HepG2 (cell line): ENCODE measurements at regions not wholly inside any gene's neighbourhood (a gene's known extent, or its start where the extent isn't known, plus 50 kb on each side); places are given as distances from the start of the nearest gene placed in this dataset.
A peak's percentile ranks its signal among the peaks of the same experiment; 100 is the strongest.

Experiments
- AGO1 ChIP-seq: fragments of 200-400 bp; formaldehyde crosslinking; IDR thresholded peaks from 2 replicates; pipeline ENCODE4 v1.6.1; 2017; ENCODE audit warnings: mild to moderate bottlenecking, low read depth, low read length, moderate library complexity; ENCODE audit not compliant: poor library complexity, severe bottlenecking
- ATF6 ChIP-seq: sonication (generic); formaldehyde crosslinking; conservative IDR thresholded peaks from 2 replicates; pipeline ENCODE4 v1.4.0; 2020; ENCODE audit warnings: missing genetic modification reagents
- ATF7 ChIP-seq, 2 experiments: fragments of 450-650 bp in 1 of 2; sonication (generic) in 1 of 2; formaldehyde crosslinking in 1 of 2; IDR thresholded peaks; 2 replicates each; pipeline versions ENCODE4 v1.4.0 to v1.6.1; 2016 to 2020; ENCODE audit warnings: antibody characterized with exemption in 1 of 2, mild to moderate bottlenecking in 1 of 2, missing genetic modification reagents in 1 of 2
- CREB1 ChIP-seq, 2 experiments: fragments of 450-650 bp in 1 of 2; IDR thresholded peaks; 2 replicates each; pipeline ENCODE4 v1.6.1; 2016 to 2017; ENCODE audit warnings: control low read depth in 1 of 2, mild to moderate bottlenecking in 1 of 2, missing compliant biosample characterization in 1 of 2, missing genetic modification characterization in 1 of 2
- FOXO1 ChIP-seq: sonication (generic); formaldehyde crosslinking; IDR thresholded peaks from 2 replicates; pipeline ENCODE4 v1.4.0; 2020; ENCODE audit warnings: missing genetic modification reagents
- KAT7 ChIP-seq: IDR thresholded peaks from 2 replicates; pipeline ENCODE4 v1.6.1; 2018; ENCODE audit warnings: borderline replicate concordance, missing compliant biosample characterization
- MAFF ChIP-seq: IDR thresholded peaks from 2 replicates; pipeline ENCODE4 v1.6.1; 2011; ENCODE audit warnings: low read depth, low read length, improper control_type of control experiment
- MAFK ChIP-seq, 2 experiments: IDR thresholded peaks in 1 of 2; conservative IDR thresholded peaks in 1 of 2; 2 replicates each; pipeline ENCODE4 v1.6.1; 2011; ENCODE audit warnings: improper control_type of control experiment in 2 of 2, low read length in 2 of 2
- MTA1 ChIP-seq: sonication (generic); formaldehyde crosslinking; IDR thresholded peaks from 2 replicates; pipeline ENCODE4 v1.4.0; 2020; ENCODE audit warnings: missing genetic modification reagents, mild to moderate bottlenecking, borderline replicate concordance
- REST ChIP-seq, 2 experiments: IDR thresholded peaks; 2 replicates each; pipeline ENCODE4 v1.6.1; 2011 to 2012; ENCODE audit warnings: low read length in 2 of 2, borderline replicate concordance in 1 of 2, low read depth in 1 of 2, mild to moderate bottlenecking in 1 of 2, moderate library complexity in 1 of 2
- SNRNP70 ChIP-seq: fragments of 200-400 bp; formaldehyde crosslinking; IDR thresholded peaks from 2 replicates; pipeline ENCODE4 v1.6.1; 2017; ENCODE audit warnings: mild to moderate bottlenecking, low read depth, low read length, moderate library complexity
- SSRP1 ChIP-seq: IDR thresholded peaks from 2 replicates; pipeline ENCODE4 v1.6.1; 2016; ENCODE audit warnings: control low read depth
- ZNF10 ChIP-seq: sonication (generic); formaldehyde crosslinking; IDR thresholded peaks from 2 replicates; pipeline ENCODE4 v1.4.0; 2020; ENCODE audit warnings: mild to moderate bottlenecking, low read depth, missing genetic modification reagents, borderline replicate concordance
- ZNF264 ChIP-seq: sonication (generic); formaldehyde crosslinking; IDR thresholded peaks from 2 replicates; pipeline ENCODE4 v1.4.0; 2020; ENCODE audit warnings: missing genetic modification reagents
- ZNF280D ChIP-seq: sonication (generic); formaldehyde crosslinking; IDR thresholded peaks from 2 replicates; pipeline ENCODE4 v1.5.1; 2020; ENCODE audit warnings: mild to moderate bottlenecking, missing genetic modification reagents
- ZNF496 ChIP-seq: sonication (generic); formaldehyde crosslinking; IDR thresholded peaks from 2 replicates; pipeline ENCODE4 v1.8.1; 2023; ENCODE audit warnings: mild to moderate bottlenecking, moderate library complexity, missing genetic modification reagents; ENCODE audit not compliant: insufficient replicate concordance
- ZNF792 ChIP-seq: IDR thresholded peaks from 2 replicates; pipeline ENCODE4 v1.6.1; 2016
- TF ChIP-seq, protein P1 (sequence below): sonication (generic); formaldehyde crosslinking; IDR thresholded peaks from 2 replicates; pipeline ENCODE4 v1.4.0; 2020; ENCODE audit warnings: missing genetic modification reagents

- no peak for TF ChIP-seq REST (IDR thresholded peaks at IDR 0.05; ENCODE audit: borderline replicate concordance in 1 of 2, low read depth in 1 of 2, low read length in 2 of 2)
- TF ChIP-seq ATF7 (IDR thresholded peaks at IDR 0.05) = peak; percentile 85
- no peak for TF ChIP-seq ATF7 (CRISPR knock-in tag; IDR thresholded peaks at IDR 0.05)
- TF ChIP-seq SNRNP70 = no peak
- TF ChIP-seq, protein P1, sequence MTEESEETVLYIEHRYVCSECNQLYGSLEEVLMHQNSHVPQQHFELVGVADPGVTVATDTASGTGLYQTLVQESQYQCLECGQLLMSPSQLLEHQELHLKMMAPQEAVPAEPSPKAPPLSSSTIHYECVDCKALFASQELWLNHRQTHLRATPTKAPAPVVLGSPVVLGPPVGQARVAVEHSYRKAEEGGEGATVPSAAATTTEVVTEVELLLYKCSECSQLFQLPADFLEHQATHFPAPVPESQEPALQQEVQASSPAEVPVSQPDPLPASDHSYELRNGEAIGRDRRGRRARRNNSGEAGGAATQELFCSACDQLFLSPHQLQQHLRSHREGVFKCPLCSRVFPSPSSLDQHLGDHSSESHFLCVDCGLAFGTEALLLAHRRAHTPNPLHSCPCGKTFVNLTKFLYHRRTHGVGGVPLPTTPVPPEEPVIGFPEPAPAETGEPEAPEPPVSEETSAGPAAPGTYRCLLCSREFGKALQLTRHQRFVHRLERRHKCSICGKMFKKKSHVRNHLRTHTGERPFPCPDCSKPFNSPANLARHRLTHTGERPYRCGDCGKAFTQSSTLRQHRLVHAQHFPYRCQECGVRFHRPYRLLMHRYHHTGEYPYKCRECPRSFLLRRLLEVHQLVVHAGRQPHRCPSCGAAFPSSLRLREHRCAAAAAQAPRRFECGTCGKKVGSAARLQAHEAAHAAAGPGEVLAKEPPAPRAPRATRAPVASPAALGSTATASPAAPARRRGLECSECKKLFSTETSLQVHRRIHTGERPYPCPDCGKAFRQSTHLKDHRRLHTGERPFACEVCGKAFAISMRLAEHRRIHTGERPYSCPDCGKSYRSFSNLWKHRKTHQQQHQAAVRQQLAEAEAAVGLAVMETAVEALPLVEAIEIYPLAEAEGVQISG (CRISPR knock-in tag) = no peak
- no peak for TF ChIP-seq KAT7 (CRISPR knock-in tag)
- no peak for TF ChIP-seq ATF6
- no peak for TF ChIP-seq ZNF496 (CRISPR knock-in tag)
- TF ChIP-seq ZNF10 (CRISPR knock-in tag) = no peak
- no peak for TF ChIP-seq MTA1
- peak; percentile 66 to 86 for TF ChIP-seq MAFK (conservative IDR thresholded peaks at IDR 0.05 in 1 of 2, IDR thresholded peaks at IDR 0.05 in 1 of 2; ENCODE audit: low read length in 2 of 2)
- TF ChIP-seq ZNF792 (CRISPR knock-in tag) = no peak
- TF ChIP-seq FOXO1 = no peak
- TF ChIP-seq CREB1 (IDR thresholded peaks at IDR 0.05) = peak; percentile 40; the same call in 1 of the 2 replicates
- TF ChIP-seq CREB1 (CRISPR knock-in tag; IDR thresholded peaks at IDR 0.05) = no peak
- TF ChIP-seq ZNF280D (CRISPR knock-in tag) = no peak
- TF ChIP-seq ZNF264 (CRISPR knock-in tag) = no peak
- no peak for TF ChIP-seq AGO1
- TF ChIP-seq SSRP1 (CRISPR knock-in tag) = no peak
- TF ChIP-seq MAFF = peak; percentile 74
Observed at GRCh38 chr20:37602634-37603033, 75.0 kb upstream of the BLCAP start (continued).
